Pons (tissue), 1 donor: ENCODE measurements at regions not wholly inside any gene's neighbourhood (a gene's known extent, or its start where the extent isn't known, plus 50 kb on each side); places are given as distances from the start of the nearest gene placed in this dataset.
"Not testable (repeated sequence)": the region's sequence is repeated elsewhere in the genome, so short reads cannot be mapped to it uniquely, and the experiment has no call there.

Source experiments
- DNase-seq: peaks from one replicate; pipeline ENCODE4 v3.0.0-alpha.2; 2016; ENCODE audit warnings: low spot score

- no peak for DNase-seq
Observed at GRCh38 chr6:170096803-170097504, 193.9 kb downstream of the DLL1 start.

GRCh38 chr6:170096191-170096802 lies 194.6 kb downstream of the DLL1 start:
- no peak for DNase-seq

GRCh38 chr6:170095273-170095981 lies 195.5 kb downstream of the DLL1 start:
- no peak for DNase-seq

- no peak for DNase-seq
Observed at GRCh38 chr6:170094686-170095272, 196.1 kb downstream of the DLL1 start.

- no peak for DNase-seq
Observed at GRCh38 chr6:170093658-170094596, 197.0 kb downstream of the DLL1 start.

GRCh38 chr6:170093276-170093657 lies 197.6 kb downstream of the DLL1 start:
- DNase-seq, result no peak

- no peak for DNase-seq
Observed at GRCh38 chr6:170092826-170093225, 198.1 kb downstream of the DLL1 start.

GRCh38 chr6:170091639-170092579 lies 199.0 kb downstream of the DLL1 start:
- DNase-seq, result no peak

GRCh38 chr6:170091000-170091638 lies 199.8 kb downstream of the DLL1 start:
- no peak for DNase-seq

GRCh38 chr6:170090561-170090960 lies 200.3 kb downstream of the DLL1 start:
- no peak for DNase-seq

- DNase-seq, result no peak
Observed at GRCh38 chr6:170089963-170090362, 200.9 kb downstream of the DLL1 start.

GRCh38 chr6:170088582-170088955 lies 202.3 kb downstream of the DLL1 start:
- DNase-seq, result no peak

GRCh38 chr6:170087941-170088581 lies 202.8 kb downstream of the DLL1 start:
- peak; percentile 28 for DNase-seq

- not testable (repeated sequence) for DNase-seq
Observed at GRCh38 chr6:170087421-170087780, 203.5 kb downstream of the DLL1 start.

GRCh38 chr6:170086639-170087420 lies 204.0 kb downstream of the DLL1 start:
- no peak for DNase-seq

- DNase-seq, result no peak
Observed at GRCh38 chr6:170085475-170086401, 205.1 kb downstream of the DLL1 start.

- no peak for DNase-seq
Observed at GRCh38 chr6:170084166-170084730, 206.6 kb downstream of the DLL1 start.
